ENCODE measurements at regions not wholly inside any gene's neighbourhood (a gene's known extent, or its start where the extent isn't known, plus 50 kb on each side); places are given as distances from the start of the nearest gene placed in this dataset.

DNA sequence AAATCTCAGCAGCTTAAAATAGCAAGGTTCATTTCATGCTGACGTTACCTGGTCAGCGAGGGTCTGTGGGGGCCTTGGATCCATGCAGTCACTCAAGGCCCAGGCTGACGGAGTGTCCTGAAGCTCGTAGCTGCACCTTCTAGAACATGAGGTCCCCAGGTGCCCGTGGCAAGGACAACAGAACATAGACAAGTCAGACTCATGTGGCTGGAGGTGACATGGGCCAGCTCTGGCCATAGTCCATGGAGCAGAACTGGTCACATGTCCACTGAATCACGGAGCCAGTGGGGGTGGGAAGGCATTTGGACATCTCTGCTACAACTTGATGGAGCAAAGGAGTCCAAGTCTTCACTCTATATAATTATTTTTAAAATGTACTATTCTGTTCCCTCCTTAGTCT is 233.2 kb downstream of the ACKR3 start:
- TF ChIP-seq BRCA1 (IDR thresholded peaks at IDR 0.05; ENCODE audit: low read depth, low read length) (no peak), CEBPB (IDR thresholded peaks at IDR 0.05; ENCODE audit: low read depth, low read length) (no peak)
- TF ChIP-seq, protein P1, sequence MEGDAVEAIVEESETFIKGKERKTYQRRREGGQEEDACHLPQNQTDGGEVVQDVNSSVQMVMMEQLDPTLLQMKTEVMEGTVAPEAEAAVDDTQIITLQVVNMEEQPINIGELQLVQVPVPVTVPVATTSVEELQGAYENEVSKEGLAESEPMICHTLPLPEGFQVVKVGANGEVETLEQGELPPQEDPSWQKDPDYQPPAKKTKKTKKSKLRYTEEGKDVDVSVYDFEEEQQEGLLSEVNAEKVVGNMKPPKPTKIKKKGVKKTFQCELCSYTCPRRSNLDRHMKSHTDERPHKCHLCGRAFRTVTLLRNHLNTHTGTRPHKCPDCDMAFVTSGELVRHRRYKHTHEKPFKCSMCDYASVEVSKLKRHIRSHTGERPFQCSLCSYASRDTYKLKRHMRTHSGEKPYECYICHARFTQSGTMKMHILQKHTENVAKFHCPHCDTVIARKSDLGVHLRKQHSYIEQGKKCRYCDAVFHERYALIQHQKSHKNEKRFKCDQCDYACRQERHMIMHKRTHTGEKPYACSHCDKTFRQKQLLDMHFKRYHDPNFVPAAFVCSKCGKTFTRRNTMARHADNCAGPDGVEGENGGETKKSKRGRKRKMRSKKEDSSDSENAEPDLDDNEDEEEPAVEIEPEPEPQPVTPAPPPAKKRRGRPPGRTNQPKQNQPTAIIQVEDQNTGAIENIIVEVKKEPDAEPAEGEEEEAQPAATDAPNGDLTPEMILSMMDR (IDR thresholded peaks at IDR 0.05; ENCODE audit: control extremely low read depth in 1 of 3, insufficient read depth in 1 of 3, low read depth in 1 of 3, low read length in 3 of 3): no peak

Measured in H1 (cell line).